ENCODE measurements at regions not wholly inside any gene's neighbourhood (a gene's known extent, or its start where the extent isn't known, plus 50 kb on each side); places are given as distances from the start of the nearest gene placed in this dataset.

GRCh38 chr12:4148418-4149056 lies 125.0 kb upstream of the CCND2 start:
- TF ChIP-seq CTCF (conservative IDR thresholded peaks at IDR 0.05; ENCODE audit: low read depth, low read length): no peak
- TF ChIP-seq EZH2 (IDR thresholded peaks at IDR 0.05; ENCODE audit: borderline replicate concordance, low read depth, low read length, poor library complexity, severe bottlenecking): no peak

All from A673 (cell line).